Small intestine (tissue), 7 donors: ENCODE measurements at regions not wholly inside any gene's neighbourhood (a gene's known extent, or its start where the extent isn't known, plus 50 kb on each side); places are given as distances from the start of the nearest gene placed in this dataset.

Experiments
- DNase-seq, 2 donors: peaks; one replicate each; pipeline versions ENCODE4 v3.0.0 to v3.0.0-alpha.2; 2013
- FAIRE-seq: peaks from 2 replicates; lab custom pipeline; 2012; peaks lifted over from hg19 to GRCh38; lab: Jason Lieb, UNC
- H3K27ac ChIP-seq, 3 donors: one replicate each; pipeline ENCODE4 v1.5.1; 2013; ENCODE audit warnings: low read length in 2 of 3, mild to moderate bottlenecking in 2 of 3, control low read depth in 1 of 3, inconsistent platforms in 1 of 3, low read depth in 1 of 3, moderate library complexity in 1 of 3
- H3K27me3 ChIP-seq, 3 donors: one replicate each; pipeline ENCODE4 v1.6.1; 2013; ENCODE audit warnings: low read length in 3 of 3, inconsistent platforms in 1 of 3; ENCODE audit not compliant: control insufficient read depth in 3 of 3, insufficient read depth in 3 of 3
- H3K36me3 ChIP-seq, 3 donors: one replicate each; pipeline ENCODE4 v1.6.1; 2013; ENCODE audit warnings: low read length in 3 of 3, inconsistent platforms in 1 of 3, low read depth in 1 of 3, mild to moderate bottlenecking in 1 of 3, moderate library complexity in 1 of 3; ENCODE audit not compliant: control insufficient read depth in 3 of 3, insufficient read depth in 2 of 3
- H3K4me1 ChIP-seq, 3 donors: one replicate each; pipeline ENCODE4 v1.6.1; 2013; ENCODE audit warnings: low read length in 2 of 3, inconsistent platforms in 1 of 3, low read depth in 1 of 3, mild to moderate bottlenecking in 1 of 3, moderate library complexity in 1 of 3; ENCODE audit not compliant: control insufficient read depth in 3 of 3, insufficient read depth in 2 of 3
- H3K4me3 ChIP-seq, 3 donors: one replicate each; pipeline ENCODE4 v1.5.1; 2013; ENCODE audit warnings: low read length in 3 of 3, control low read depth in 1 of 3, inconsistent platforms in 1 of 3, low read depth in 1 of 3, mild to moderate bottlenecking in 1 of 3, moderate library complexity in 1 of 3
- H3K9me3 ChIP-seq, 2 donors: one replicate each; pipeline ENCODE4 v1.6.1; 2013; ENCODE audit warnings: low read depth in 1 of 2, low read length in 1 of 2; ENCODE audit not compliant: control insufficient read depth in 2 of 2, insufficient read depth in 1 of 2
- WGBS, 3 donors: extraction: QIAGEN DNeasy Blood & Tissue Kit; methylation state at CpG; one replicate each; pipeline ENCODE4 v1.1.7; 2013; 5-methylcytosine and 5-hydroxymethylcytosine counted together
- donor health status: healthy with polysubstance abuse.
- donor health status: control.
- donor health status: control.
- donor health status: Bipolar disorder and iron deficiency.
- donor health status: healthy.

GRCh38 chr6:21997119-21998037, 299.5 kb downstream of the PRL start:
- H3K4me1 ChIP-seq: peaks cover 0 to 8% (median 2%) of the 10 kb centered on the region in 3 donors
- FAIRE-seq: no peak
- 45 to 62% (median 60%) methylated on average over 5 of the region's 5 CpGs for WGBS, 3 donors
- no peak overlapping the region for H3K4me3 ChIP-seq
- no peak for DNase-seq
- no peaks in the 10 kb centered on the region for H3K27me3 ChIP-seq
- H3K36me3 ChIP-seq: no peaks in the 10 kb centered on the region
- H3K9me3 ChIP-seq: no peaks in the 10 kb centered on the region
- H3K27ac ChIP-seq: peak overlapping the region in 1 of 3 donors; percentile 26

DNA sequence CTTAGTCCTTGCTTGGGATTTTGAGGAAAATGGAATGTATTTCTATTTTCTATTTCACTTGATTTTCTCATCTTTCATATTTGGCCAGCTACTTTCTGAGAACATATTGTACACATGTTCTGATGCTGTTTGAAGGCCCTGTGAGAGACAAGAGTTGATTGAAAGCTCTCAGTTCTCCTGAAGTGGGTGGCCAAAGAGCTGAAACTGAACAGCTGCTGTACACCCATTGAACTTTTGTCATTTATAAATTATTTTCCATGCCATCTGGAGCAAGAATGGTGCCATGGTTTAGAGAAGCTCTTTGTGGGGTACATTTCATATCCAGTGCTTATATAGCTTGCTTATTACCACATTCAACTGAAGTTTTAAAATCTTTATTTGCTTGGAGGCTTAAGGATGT, 298.3 kb downstream of the PRL start:
- H3K4me3 ChIP-seq: no peak overlapping the region
- peak overlapping the region in 1 of 3 donors; percentile 35 for H3K27ac ChIP-seq
- H3K4me1 ChIP-seq: peaks cover 0 to 8% (median 2%) of the 10 kb centered on the region in 3 donors
- H3K36me3 ChIP-seq: no peaks in the 10 kb centered on the region
- DNase-seq (no peak), FAIRE-seq (no peak)
- H3K9me3 ChIP-seq: no peaks in the 10 kb centered on the region
- no peaks in the 10 kb centered on the region for H3K27me3 ChIP-seq

DNA sequence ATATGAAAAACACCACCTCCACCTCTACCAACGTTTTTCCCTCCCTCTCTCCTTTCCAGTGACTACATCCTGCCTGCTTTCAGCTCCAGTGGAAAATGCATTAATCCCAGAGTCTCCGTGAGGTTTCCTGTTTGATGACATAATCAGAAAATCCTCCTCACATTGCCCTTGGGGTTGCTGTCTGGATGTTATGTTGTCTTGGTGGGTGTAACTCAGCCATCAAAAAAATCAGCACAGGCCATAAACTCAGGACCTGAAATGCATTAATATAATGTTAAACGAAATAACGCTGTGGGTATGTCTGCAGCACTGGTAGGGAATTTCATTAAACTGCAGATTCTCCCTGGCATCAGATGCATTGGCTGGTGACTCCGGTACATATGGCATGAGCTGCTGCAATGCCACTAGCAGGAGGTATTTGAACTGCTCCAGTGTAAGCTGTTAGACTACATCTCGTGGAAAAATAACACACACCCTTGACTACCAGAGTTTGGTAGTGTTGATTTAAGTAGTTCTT, 297.8 kb downstream of the PRL start:
- Histone ChIP-seq H3K4me3 (no peak overlapping the region), H3K27me3 (no peaks in the 10 kb centered on the region), H3K4me1 (peaks cover 0 to 8% (median 2%) of the 10 kb centered on the region in 3 donors), H3K36me3 (no peaks in the 10 kb centered on the region), H3K27ac (peak overlapping the region in 1 of 3 donors; percentile 21), H3K9me3 (no peaks in the 10 kb centered on the region)
- FAIRE-seq: no peak
- DNase-seq: no peak
- 58 to 72% (median 66%) methylated on average over 6 of the region's 6 CpGs for WGBS, 3 donors

DNA sequence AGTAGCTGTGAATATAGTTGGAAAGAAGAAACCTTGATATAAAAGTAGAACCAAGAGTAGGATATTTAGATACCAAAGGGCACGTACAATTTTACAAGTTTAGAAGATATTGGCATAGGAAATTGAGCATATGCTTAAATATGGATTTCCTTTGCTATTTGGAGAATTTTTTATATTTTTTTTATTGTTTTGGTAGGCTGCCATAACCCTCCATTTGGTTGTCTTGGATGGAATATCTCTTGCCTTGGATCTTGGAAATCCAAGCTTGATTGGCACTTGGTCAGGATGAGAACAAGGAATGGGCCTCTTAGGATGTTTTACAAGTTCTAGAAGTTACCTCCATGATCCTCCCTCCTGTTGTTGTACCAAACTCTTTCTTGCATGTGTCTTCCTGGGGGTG, 297.1 kb downstream of the PRL start:
- Histone ChIP-seq H3K36me3 (no peaks in the 10 kb centered on the region), H3K4me1 (peaks cover 0 to 8% (median 2%) of the 10 kb centered on the region in 3 donors), H3K27ac (peak overlapping the region in 1 of 3 donors; percentile 21), H3K4me3 (no peak overlapping the region), H3K27me3 (no peaks in the 10 kb centered on the region), H3K9me3 (no peaks in the 10 kb centered on the region)
- FAIRE-seq (no peak), DNase-seq (no peak)
- WGBS, 3 donors: 35 to 83% (median 47%) methylated on average over 1 of the region's 1 CpG

- 61 to 69% (median 63%) methylated on average over 2 of the region's 2 CpGs for WGBS, 3 donors
- no peak overlapping the region for H3K4me3 ChIP-seq
- FAIRE-seq (no peak), DNase-seq (no peak)
- H3K4me1 ChIP-seq: peaks cover 0 to 5% (median 2%) of the 10 kb centered on the region in 3 donors
- no peaks in the 10 kb centered on the region for H3K36me3 ChIP-seq
- no peaks in the 10 kb centered on the region for H3K27me3 ChIP-seq
- H3K9me3 ChIP-seq: no peaks in the 10 kb centered on the region
- no peak overlapping the region for H3K27ac ChIP-seq
Measured at GRCh38 chr6:22001396-22002027, 295.3 kb downstream of the PRL start.

GRCh38 chr6:22003287-22003686, 293.5 kb downstream of the PRL start:
- DNase-seq: no peak
- Histone ChIP-seq H3K27ac (no peak overlapping the region), H3K36me3 (no peaks in the 10 kb centered on the region), H3K27me3 (no peaks in the 10 kb centered on the region), H3K4me1 (peaks cover 0 to 5% (median 2%) of the 10 kb centered on the region in 3 donors), H3K9me3 (peaks cover 0 to 4% of the 10 kb centered on the region in 2 donors), H3K4me3 (no peak overlapping the region)
- FAIRE-seq: no peak
- WGBS, 3 donors: 47 to 51% (median 48%) methylated on average over 3 of the region's 3 CpGs

DNA sequence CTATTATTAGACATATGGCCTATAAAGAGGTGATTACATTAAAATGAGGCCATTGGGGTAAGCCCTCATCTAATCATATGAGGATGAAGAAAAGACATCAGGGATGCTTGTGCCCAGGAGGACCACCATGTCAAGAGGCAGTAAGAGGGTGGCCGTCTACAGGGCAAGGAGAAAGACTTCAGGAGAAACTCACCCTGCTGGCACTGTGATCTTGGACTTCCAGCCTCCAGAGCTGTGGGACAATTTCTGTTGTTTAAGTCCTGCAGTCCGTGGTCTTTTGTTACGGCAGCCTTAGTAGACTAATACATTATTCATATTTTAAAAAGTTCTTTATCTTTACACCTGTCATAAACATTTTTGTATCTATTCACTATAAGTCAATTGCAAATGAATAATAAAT, 290.0 kb downstream of the PRL start:
- DNase-seq: no peak
- H3K36me3 ChIP-seq: no peaks in the 10 kb centered on the region
- 71 to 94% (median 92%) methylated on average over 3 of the region's 3 CpGs for WGBS, 3 donors

GRCh38 chr6:22007469-22007868, 289.4 kb downstream of the PRL start:
- WGBS, 3 donors: 64 to 82% (median 74%) methylated on average over 3 of the region's 3 CpGs
- H3K27me3 ChIP-seq: no peaks in the 10 kb centered on the region
- no peak overlapping the region for H3K4me3 ChIP-seq
- no peak overlapping the region for H3K27ac ChIP-seq
- DNase-seq: no peak
- peaks cover 0 to 4% of the 10 kb centered on the region in 2 donors for H3K9me3 ChIP-seq
- H3K36me3 ChIP-seq: no peaks in the 10 kb centered on the region
- no peaks in the 10 kb centered on the region for H3K4me1 ChIP-seq
- no peak for FAIRE-seq

More for the DNA sequence above, 290.0 kb downstream of the PRL start:
- Histone ChIP-seq H3K27ac (no peak overlapping the region), H3K4me3 (no peak overlapping the region), H3K27me3 (no peaks in the 10 kb centered on the region), H3K9me3 (peaks cover 0 to 4% of the 10 kb centered on the region in 2 donors), H3K4me1 (no peaks in the 10 kb centered on the region)
- no peak for FAIRE-seq
